ENCODE measurements at regions not wholly inside any gene's neighbourhood (a gene's known extent, or its start where the extent isn't known, plus 50 kb on each side); places are given as distances from the start of the nearest gene placed in this dataset.
"Not testable (repeated sequence)": the region's sequence is repeated elsewhere in the genome, so short reads cannot be mapped to it uniquely, and the experiment has no call there.

DNA sequence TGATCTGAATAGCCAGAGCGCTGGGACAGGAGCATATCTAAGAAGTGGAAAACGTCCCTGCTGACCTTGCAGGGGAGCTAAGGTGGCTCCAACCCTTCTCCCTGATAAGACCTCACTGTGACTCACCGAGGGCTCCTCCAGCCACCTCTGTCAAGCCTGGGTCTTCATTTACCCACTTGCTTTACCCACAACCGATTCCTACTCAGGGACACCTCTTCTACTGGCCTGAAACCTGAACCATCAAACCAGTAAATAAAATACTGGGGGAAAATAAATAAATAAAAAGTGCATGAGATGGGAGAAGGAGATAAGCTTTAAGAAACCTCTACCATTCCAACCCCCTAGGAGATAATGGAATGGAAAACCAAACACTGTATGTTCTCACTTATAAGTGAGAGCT, 80.2 kb upstream of the ALOX12 start:
- no peaks in the 10 kb centered on the region for H3K9me3 ChIP-seq (ENCODE audit: control insufficient read depth, insufficient read depth, low read length)
- no peaks in the 10 kb centered on the region for H3K36me3 ChIP-seq (ENCODE audit: control insufficient read depth, insufficient read depth, low read length)
- H3K4me3 ChIP-seq (ENCODE audit: low read depth, low read length) = no peak overlapping the region
- peaks cover 6% of the 10 kb centered on the region for H3K4me1 ChIP-seq (ENCODE audit: control insufficient read depth, insufficient read depth, low read length)
- no peak overlapping the region for H3K27ac ChIP-seq (ENCODE audit: low read depth, low read length)
- WGBS (ENCODE audit: insufficient coverage) = 70% methylated on average over 3 of the region's 4 CpGs
- no peak for DNase-seq (ENCODE audit: low read depth in 4 of 6, low spot score in 6 of 6)
- H3K27me3 ChIP-seq (ENCODE audit: control insufficient read depth, insufficient read depth, low read length) = peaks cover 3% of the 10 kb centered on the region

DNA sequence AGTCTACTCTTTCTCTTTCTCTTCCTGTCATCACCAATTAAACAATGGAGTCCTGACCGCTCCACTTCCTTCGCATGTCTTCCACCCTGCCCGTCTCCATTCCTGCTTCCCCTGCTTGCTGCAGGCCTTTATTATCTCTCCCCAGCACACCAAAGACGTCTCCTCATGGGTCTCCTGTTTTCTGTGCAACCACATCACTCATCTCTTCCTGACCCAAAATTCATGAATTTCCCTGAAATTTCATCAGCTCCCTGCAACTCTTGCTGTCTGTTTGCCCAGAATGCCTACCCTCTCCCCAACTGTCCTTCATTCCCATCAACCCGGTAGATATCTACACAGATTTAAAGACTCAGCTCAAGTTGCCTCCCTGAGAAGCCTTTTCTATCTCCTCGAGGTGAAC, 76.7 kb upstream of the ALOX12 start:
- peaks cover 3% of the 10 kb centered on the region for H3K4me1 ChIP-seq (ENCODE audit: control insufficient read depth, insufficient read depth, low read length)
- DNase-seq (ENCODE audit: low read depth in 4 of 6, low spot score in 6 of 6) = no peak
- H3K9me3 ChIP-seq (ENCODE audit: control insufficient read depth, insufficient read depth, low read length) = no peaks in the 10 kb centered on the region
- WGBS (ENCODE audit: insufficient coverage) = 73% methylated on average over 6 of the region's 6 CpGs
- no peaks in the 10 kb centered on the region for H3K36me3 ChIP-seq (ENCODE audit: control insufficient read depth, insufficient read depth, low read length)
- H3K4me3 ChIP-seq (ENCODE audit: low read depth, low read length) = no peak overlapping the region
- H3K27me3 ChIP-seq (ENCODE audit: control insufficient read depth, insufficient read depth, low read length) = peaks cover 3% of the 10 kb centered on the region
- H3K27ac ChIP-seq (ENCODE audit: low read depth, low read length) = no peak overlapping the region

DNA sequence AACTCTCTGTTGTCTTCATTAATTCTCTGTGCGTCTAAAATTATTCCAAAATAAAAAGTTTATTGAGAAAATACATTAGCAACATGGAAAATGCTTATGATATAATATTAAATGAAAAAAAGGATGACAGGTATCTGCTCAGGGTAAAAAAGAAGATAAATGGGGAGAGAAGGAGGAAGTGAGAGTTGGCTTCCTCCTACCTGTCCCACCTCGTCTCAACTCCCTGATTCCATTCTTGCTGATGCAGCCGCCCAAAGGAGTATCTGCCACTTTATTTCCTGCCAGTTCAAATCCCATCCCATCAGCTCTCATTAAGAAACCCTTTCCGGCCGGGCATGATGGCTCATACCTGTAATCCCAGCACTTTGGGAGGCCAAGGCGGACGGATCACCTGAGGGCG, 72.5 kb upstream of the ALOX12 start:
- DNase-seq (ENCODE audit: low read depth in 4 of 6, low spot score in 6 of 6) = no peak
- WGBS (ENCODE audit: insufficient coverage) = 94% methylated on average over 6 of the region's 8 CpGs
- Histone ChIP-seq H3K27ac (ENCODE audit: low read depth, low read length) (no peak overlapping the region), H3K36me3 (ENCODE audit: control insufficient read depth, insufficient read depth, low read length) (no peaks in the 10 kb centered on the region), H3K4me3 (ENCODE audit: low read depth, low read length) (no peak overlapping the region), H3K9me3 (ENCODE audit: control insufficient read depth, insufficient read depth, low read length) (peaks cover 3% of the 10 kb centered on the region), H3K4me1 (ENCODE audit: control insufficient read depth, insufficient read depth, low read length) (no peaks in the 10 kb centered on the region), H3K27me3 (ENCODE audit: control insufficient read depth, insufficient read depth, low read length) (no peaks in the 10 kb centered on the region)

DNA sequence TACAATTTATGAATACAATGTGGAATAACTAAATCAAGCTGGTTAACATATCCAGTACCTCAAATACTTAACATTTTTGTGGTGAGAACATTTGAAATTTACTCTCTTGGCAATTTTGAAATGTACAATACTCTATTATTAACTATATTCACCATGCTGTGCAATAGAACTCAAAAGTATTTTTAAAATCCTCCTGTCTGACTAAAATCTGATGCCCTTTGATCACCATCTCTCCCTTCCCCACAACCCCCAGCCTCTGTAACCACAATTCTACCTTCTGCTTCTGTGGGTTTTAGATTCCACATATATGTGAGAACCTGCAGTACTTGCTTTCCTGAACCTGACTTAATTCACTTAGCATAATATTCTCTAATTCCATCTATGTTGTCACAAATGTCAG, 71.6 kb upstream of the ALOX12 start:
- Histone ChIP-seq H3K27me3 (ENCODE audit: control insufficient read depth, insufficient read depth, low read length) (no peaks in the 10 kb centered on the region), H3K27ac (ENCODE audit: low read depth, low read length) (no peak overlapping the region), H3K4me3 (ENCODE audit: low read depth, low read length) (no peak overlapping the region), H3K4me1 (ENCODE audit: control insufficient read depth, insufficient read depth, low read length) (no peaks in the 10 kb centered on the region), H3K36me3 (ENCODE audit: control insufficient read depth, insufficient read depth, low read length) (no peaks in the 10 kb centered on the region), H3K9me3 (ENCODE audit: control insufficient read depth, insufficient read depth, low read length) (peaks cover 3% of the 10 kb centered on the region)
- DNase-seq (ENCODE audit: low read depth in 4 of 6, low spot score in 6 of 6) = no peak

GRCh38 chr17:6926667-6927066, 69.2 kb upstream of the ALOX12 start:
- DNase-seq (ENCODE audit: low read depth in 4 of 6, low spot score in 6 of 6) = no peak
- H3K9me3 ChIP-seq (ENCODE audit: control insufficient read depth, insufficient read depth, low read length) = peaks cover 3% of the 10 kb centered on the region
- H3K36me3 ChIP-seq (ENCODE audit: control insufficient read depth, insufficient read depth, low read length) = no peaks in the 10 kb centered on the region
- 17% methylated on average over 1 of the region's 2 CpGs for WGBS (ENCODE audit: insufficient coverage)
- no peaks in the 10 kb centered on the region for H3K4me1 ChIP-seq (ENCODE audit: control insufficient read depth, insufficient read depth, low read length)
- H3K27ac ChIP-seq (ENCODE audit: low read depth, low read length) = no peak overlapping the region
- H3K4me3 ChIP-seq (ENCODE audit: low read depth, low read length) = no peak overlapping the region
- no peaks in the 10 kb centered on the region for H3K27me3 ChIP-seq (ENCODE audit: control insufficient read depth, insufficient read depth, low read length)

- 100% methylated on average over 2 of the region's 2 CpGs for WGBS (ENCODE audit: insufficient coverage)
- no peak overlapping the region for H3K27ac ChIP-seq (ENCODE audit: low read depth, low read length)
These were observed 68.3 kb upstream of the ALOX12 start for GRCh38 chr17:6927290-6928126.

GRCh38 chr17:6928193-6928592, 67.7 kb upstream of the ALOX12 start:
- Histone ChIP-seq H3K27ac (ENCODE audit: low read depth, low read length) (no peak overlapping the region), H3K4me3 (ENCODE audit: low read depth, low read length) (no peak overlapping the region), H3K9me3 (ENCODE audit: control insufficient read depth, insufficient read depth, low read length) (peaks cover 3% of the 10 kb centered on the region), H3K36me3 (ENCODE audit: control insufficient read depth, insufficient read depth, low read length) (no peaks in the 10 kb centered on the region), H3K4me1 (ENCODE audit: control insufficient read depth, insufficient read depth, low read length) (no peaks in the 10 kb centered on the region), H3K27me3 (ENCODE audit: control insufficient read depth, insufficient read depth, low read length) (no peaks in the 10 kb centered on the region)
- no peak for DNase-seq (ENCODE audit: low read depth in 4 of 6, low spot score in 6 of 6)

More at GRCh38 chr17:6927290-6928126, 68.3 kb upstream of the ALOX12 start:
- Histone ChIP-seq H3K9me3 (ENCODE audit: control insufficient read depth, insufficient read depth, low read length) (peaks cover 3% of the 10 kb centered on the region), H3K27me3 (ENCODE audit: control insufficient read depth, insufficient read depth, low read length) (no peaks in the 10 kb centered on the region), H3K4me3 (ENCODE audit: low read depth, low read length) (no peak overlapping the region), H3K36me3 (ENCODE audit: control insufficient read depth, insufficient read depth, low read length) (no peaks in the 10 kb centered on the region), H3K4me1 (ENCODE audit: control insufficient read depth, insufficient read depth, low read length) (no peaks in the 10 kb centered on the region)
- no peak for DNase-seq (ENCODE audit: low read depth in 4 of 6, low spot score in 6 of 6)

DNA sequence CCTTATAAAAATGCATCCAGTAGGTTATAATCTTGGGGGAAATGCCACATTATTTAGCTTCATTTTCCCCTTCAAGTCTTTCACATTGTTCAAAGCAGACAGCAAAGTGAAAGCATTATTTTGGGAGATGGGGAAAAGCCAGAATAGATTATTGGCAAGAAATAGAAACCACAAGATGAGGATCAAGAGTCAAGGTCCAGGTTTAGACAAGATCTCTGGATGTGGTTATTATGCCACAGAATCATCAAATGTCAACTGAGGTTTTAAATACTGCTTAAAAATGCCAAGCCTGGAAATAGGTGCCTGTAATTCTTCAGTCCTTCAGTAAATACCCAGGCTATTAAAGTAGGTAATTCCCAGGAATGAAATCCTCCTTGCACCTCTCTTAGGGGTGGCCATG, 65.1 kb upstream of the ALOX12 start:
- Histone ChIP-seq H3K27ac (ENCODE audit: low read depth, low read length) (no peak overlapping the region), H3K4me3 (ENCODE audit: low read depth, low read length) (no peak overlapping the region), H3K9me3 (ENCODE audit: control insufficient read depth, insufficient read depth, low read length) (peaks cover 1% of the 10 kb centered on the region), H3K36me3 (ENCODE audit: control insufficient read depth, insufficient read depth, low read length) (no peaks in the 10 kb centered on the region), H3K27me3 (ENCODE audit: control insufficient read depth, insufficient read depth, low read length) (no peaks in the 10 kb centered on the region), H3K4me1 (ENCODE audit: control insufficient read depth, insufficient read depth, low read length) (no peaks in the 10 kb centered on the region)
- no peak for DNase-seq (ENCODE audit: low read depth in 4 of 6, low spot score in 6 of 6)

- not testable (repeated sequence) for H3K9me3 ChIP-seq (ENCODE audit: control insufficient read depth, insufficient read depth, low read length); H3K4me1 ChIP-seq (ENCODE audit: control insufficient read depth, insufficient read depth, low read length); H3K27ac ChIP-seq (ENCODE audit: low read depth, low read length); DNase-seq (ENCODE audit: low read depth in 4 of 6, low spot score in 6 of 6); H3K36me3 ChIP-seq (ENCODE audit: control insufficient read depth, insufficient read depth, low read length); H3K27me3 ChIP-seq (ENCODE audit: control insufficient read depth, insufficient read depth, low read length); H3K4me3 ChIP-seq (ENCODE audit: low read depth, low read length)
- no CpG with 5 or more reads among the region's 2 CpGs for WGBS (ENCODE audit: insufficient coverage)
These were observed 61.3 kb upstream of the ALOX12 start for GRCh38 chr17:6934544-6934943.

GRCh38 chr17:6936370-6937028, 59.4 kb upstream of the ALOX12 start:
- no peaks in the 10 kb centered on the region for H3K4me1 ChIP-seq (ENCODE audit: control insufficient read depth, insufficient read depth, low read length)
- peak overlapping the region; percentile 19 for H3K4me3 ChIP-seq (ENCODE audit: low read depth, low read length)
- no peak overlapping the region for H3K27ac ChIP-seq (ENCODE audit: low read depth, low read length)
- no peaks in the 10 kb centered on the region for H3K36me3 ChIP-seq (ENCODE audit: control insufficient read depth, insufficient read depth, low read length)
- no peaks in the 10 kb centered on the region for H3K9me3 ChIP-seq (ENCODE audit: control insufficient read depth, insufficient read depth, low read length)
- H3K27me3 ChIP-seq (ENCODE audit: control insufficient read depth, insufficient read depth, low read length) = no peaks in the 10 kb centered on the region
- DNase-seq (ENCODE audit: low read depth in 4 of 6, low spot score in 6 of 6) = peak in 2 of 6 donors; percentile 2 to 19
- 80% methylated on average over 1 of the region's 8 CpGs for whole genome bisulfite sequencing (ENCODE audit: insufficient coverage)
